Activated naive CD4-positive, alpha-beta T cell treated with anti-CD3 and anti-CD28 coated beads, Interleukin-2, amount 10 ng/mL, durations not matched to agents 7 days and 5 days (primary cell): ENCODE measurements at regions not wholly inside any gene's neighbourhood (a gene's known extent, or its start where the extent isn't known, plus 50 kb on each side); places are given as distances from the start of the nearest gene placed in this dataset.
"Not testable (repeated sequence)": the region's sequence is repeated elsewhere in the genome, so short reads cannot be mapped to it uniquely, and the experiment has no call there.

Experiments used
- CTCF ChIA-PET: fragments of 350-600 bp; sonication (Branson Sonifier 250); formaldehyde crosslinking; loops from one replicate; lab custom pipeline; 2021; ENCODE audit warnings: antibody characterized with exemption; lab: Charles Lee
- DNase-seq: peaks from one replicate; pipeline ENCODE4 v3.0.0-alpha.2; 2020
- H3K27ac Mint-ChIP-seq: one replicate; pipeline ENCODE4 v1.8.0; 2021; ENCODE audit warnings: mild to moderate bottlenecking, moderate library complexity, mixed read lengths
- H3K27me3 Mint-ChIP-seq: one replicate; pipeline ENCODE4 v1.8.0; 2021; ENCODE audit warnings: mild to moderate bottlenecking, mixed read lengths
- H3K36me3 Mint-ChIP-seq: one replicate; pipeline ENCODE4 v1.8.0; 2021; ENCODE audit warnings: mixed read lengths
- H3K4me1 Mint-ChIP-seq: one replicate; pipeline ENCODE4 v1.8.0; 2021; ENCODE audit warnings: mixed read lengths
- H3K4me3 Mint-ChIP-seq: one replicate; pipeline ENCODE4 v1.8.0; 2021; ENCODE audit warnings: mild to moderate bottlenecking, moderate library complexity, mixed read lengths
- H3K9me3 Mint-ChIP-seq: one replicate; pipeline ENCODE4 v1.8.0; 2021; ENCODE audit warnings: mixed read lengths

DNA sequence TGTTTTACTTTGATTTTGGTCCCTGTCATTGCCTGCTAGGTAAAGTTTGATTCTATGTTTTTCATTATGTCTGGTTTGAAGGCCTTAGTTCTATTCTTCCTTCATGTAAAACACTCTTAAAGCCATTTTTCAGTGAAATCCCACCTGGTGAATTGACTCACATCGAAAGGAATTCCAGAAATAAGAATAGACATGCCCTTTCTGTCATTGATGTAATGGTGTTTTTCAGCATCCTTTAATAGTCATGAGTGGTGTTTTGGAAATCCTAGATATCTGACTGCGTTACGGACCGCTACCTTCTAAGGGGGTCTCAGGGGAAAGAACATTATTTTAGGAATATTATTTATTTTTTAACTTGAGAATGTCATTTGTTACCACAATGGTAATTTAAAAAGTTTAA lies 104.5 kb upstream of the ZEB2 start:
- H3K9me3 Mint-ChIP-seq: peaks cover 3% of the 10 kb centered on the region
- CTCF ChIA-PET: no interaction called here
- no peaks in the 10 kb centered on the region for H3K4me1 Mint-ChIP-seq
- H3K27ac Mint-ChIP-seq: no peak overlapping the region
- H3K36me3 Mint-ChIP-seq: no peaks in the 10 kb centered on the region
- no peak overlapping the region for H3K4me3 Mint-ChIP-seq
- no peak for DNase-seq
- H3K27me3 Mint-ChIP-seq: peaks cover 3% of the 10 kb centered on the region

DNA sequence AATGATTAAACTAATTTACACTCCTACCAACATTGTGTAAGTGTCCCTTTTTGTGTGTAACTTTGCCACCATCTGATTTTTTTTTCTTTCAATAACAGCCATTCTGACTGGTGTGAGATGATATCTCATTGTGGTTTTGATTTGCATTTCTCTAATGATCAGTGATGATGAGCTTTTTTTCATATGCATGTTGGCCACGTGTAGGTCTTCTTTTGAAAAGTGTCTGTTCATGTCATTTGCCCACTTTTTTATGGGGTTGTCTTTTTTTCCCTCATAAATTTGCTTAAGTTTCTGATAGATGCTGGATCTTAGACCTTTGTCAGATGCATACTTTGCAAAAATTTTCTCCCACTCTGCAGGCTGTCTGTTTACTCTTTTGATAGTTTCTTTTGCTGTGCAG lies 102.5 kb upstream of the ZEB2 start:
- H3K9me3 Mint-ChIP-seq, H3K27ac Mint-ChIP-seq, H3K4me3 Mint-ChIP-seq, H3K4me1 Mint-ChIP-seq, H3K36me3 Mint-ChIP-seq, CTCF ChIA-PET, DNase-seq, H3K27me3 Mint-ChIP-seq: not testable (repeated sequence)

DNA sequence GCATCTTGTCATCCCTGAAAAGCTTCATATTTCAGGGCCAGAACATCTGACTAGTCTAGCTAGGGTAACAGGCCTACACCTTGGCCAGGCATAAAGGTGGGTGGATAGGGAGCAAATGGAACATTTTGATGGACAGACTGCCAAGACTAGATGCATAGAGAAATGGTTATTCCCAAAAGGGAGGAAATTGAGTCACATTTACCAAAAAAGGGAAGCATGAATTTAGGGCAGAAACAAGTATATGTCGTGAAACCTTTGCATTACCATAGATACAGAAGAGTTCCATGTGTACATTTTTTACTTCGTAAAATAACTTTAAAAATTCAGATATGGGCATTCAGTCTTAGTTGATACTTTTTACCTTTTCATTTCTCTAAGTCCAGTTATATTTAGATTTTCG lies 101.3 kb upstream of the ZEB2 start:
- Mint-ChIP-seq H3K9me3 (peaks cover 3% of the 10 kb centered on the region), H3K27me3 (no peaks in the 10 kb centered on the region), H3K4me1 (no peaks in the 10 kb centered on the region), H3K4me3 (no peak overlapping the region), H3K36me3 (no peaks in the 10 kb centered on the region), H3K27ac (no peak overlapping the region)
- CTCF ChIA-PET: no interaction called here
- no peak for DNase-seq

DNA sequence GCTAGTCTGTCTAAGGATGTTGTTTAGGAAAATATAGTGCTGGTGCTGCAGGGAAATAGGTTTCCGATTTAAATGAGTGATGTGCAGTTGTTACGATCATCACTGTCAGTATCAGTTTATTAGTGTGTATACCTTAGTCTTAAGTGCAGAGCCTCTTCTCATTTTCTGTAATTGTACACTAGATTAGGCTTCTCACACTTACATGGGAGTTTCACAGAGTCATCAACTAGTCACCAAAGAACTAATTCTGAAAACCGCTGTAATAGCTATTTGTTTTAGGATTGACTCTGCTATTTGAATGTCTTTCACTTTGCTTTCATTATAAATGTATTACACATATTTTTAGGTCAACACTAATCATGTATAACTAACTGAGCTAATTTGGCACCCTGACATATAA lies 99.8 kb upstream of the ZEB2 start:
- CTCF ChIA-PET: no interaction called here
- no peak overlapping the region for H3K27ac Mint-ChIP-seq
- H3K27me3 Mint-ChIP-seq: no peaks in the 10 kb centered on the region
- H3K4me3 Mint-ChIP-seq: no peak overlapping the region
- no peaks in the 10 kb centered on the region for H3K36me3 Mint-ChIP-seq
- H3K4me1 Mint-ChIP-seq: no peaks in the 10 kb centered on the region
- peaks cover 8% of the 10 kb centered on the region for H3K9me3 Mint-ChIP-seq
- DNase-seq: no peak

DNA sequence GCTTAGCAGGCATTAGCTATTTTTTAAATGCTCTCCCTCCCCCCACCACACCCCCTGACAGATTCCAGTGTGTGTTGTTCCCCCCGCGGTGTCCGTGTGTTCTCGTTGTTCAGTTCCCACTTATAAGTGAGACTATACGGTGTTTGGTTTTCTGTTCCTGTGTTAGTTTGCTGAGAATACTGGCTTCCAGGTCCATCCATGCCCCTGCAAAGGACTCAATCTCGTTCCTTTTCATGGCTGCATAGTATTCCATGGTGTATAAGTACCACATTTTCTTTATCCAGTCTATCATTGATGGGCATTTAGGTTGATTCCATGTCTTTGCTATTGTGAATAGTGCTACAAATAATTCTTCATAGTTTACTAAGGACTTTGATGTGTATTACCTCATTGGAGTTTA lies 97.3 kb upstream of the ZEB2 start:
- H3K36me3 Mint-ChIP-seq, DNase-seq, CTCF ChIA-PET, H3K27ac Mint-ChIP-seq, H3K27me3 Mint-ChIP-seq, H3K4me1 Mint-ChIP-seq, H3K9me3 Mint-ChIP-seq, H3K4me3 Mint-ChIP-seq: not testable (repeated sequence)

DNA sequence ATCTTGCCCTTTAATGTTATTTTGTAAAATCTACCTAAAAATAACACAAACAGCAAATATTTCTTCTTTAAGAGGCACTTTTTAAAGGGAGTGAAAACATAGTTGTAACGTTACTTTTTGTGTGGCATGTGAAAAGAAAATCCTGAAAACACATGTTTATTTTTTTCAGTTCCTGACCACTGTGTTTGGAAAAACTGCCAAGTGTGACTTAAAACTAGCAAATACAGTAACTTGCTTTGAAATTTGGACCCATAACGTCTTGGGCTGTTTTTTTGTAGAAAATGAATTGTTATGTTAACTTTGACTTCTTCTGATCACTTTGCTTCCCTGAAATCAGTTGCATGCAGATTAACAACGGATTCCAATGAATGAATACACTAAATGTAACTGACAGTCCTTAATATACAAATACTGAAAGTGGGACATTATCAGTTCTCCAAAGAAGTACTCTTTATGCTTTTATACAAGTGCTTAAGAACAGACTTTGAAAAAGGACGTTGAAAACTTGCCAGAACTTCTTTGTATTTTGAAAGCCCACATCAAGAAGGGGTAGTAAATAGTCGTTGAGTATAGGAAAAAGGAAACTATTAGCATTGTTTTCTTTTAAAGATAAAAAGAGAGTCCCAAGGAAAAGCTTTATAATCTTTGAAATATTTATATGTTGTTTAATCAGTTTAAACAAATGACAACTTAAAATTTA lies 96.1 kb upstream of the ZEB2 start:
- CTCF ChIA-PET: no interaction called here
- no peak overlapping the region for H3K4me3 Mint-ChIP-seq
- no peaks in the 10 kb centered on the region for H3K27me3 Mint-ChIP-seq

DNA sequence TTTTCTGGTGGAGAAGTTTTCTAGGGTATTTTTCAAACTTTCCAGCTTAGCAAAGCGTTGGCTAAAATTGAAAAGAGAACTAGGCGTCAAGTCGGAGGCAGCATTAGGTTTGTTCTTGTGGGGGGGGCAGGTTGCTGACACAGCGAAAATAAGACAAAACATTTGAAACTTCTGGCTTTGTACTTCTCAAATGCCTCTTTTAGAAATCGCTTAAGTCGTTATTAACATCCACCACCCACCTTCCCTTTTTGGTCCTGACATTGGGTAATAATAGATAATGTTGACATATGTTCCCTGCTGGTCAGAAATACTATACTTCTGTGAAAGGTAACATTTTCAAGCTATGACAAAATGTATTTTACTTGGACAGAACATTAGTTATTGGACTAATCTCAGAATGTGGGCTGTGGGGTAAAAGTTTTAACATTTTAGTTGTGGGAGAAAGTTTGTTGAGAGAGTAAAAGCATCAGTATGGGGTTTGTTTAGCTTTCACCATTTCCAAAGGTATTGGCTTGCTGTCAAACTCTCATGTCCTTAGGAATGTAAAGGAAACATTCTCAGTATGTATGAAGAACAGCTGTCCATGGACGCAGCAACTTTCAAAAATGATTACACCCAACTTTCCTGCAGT lies 88.1 kb upstream of the ZEB2 start:
- Mint-ChIP-seq H3K9me3 (no peaks in the 10 kb centered on the region), H3K4me1 (no peaks in the 10 kb centered on the region), H3K27me3 (no peaks in the 10 kb centered on the region), H3K36me3 (no peaks in the 10 kb centered on the region), H3K27ac (no peak overlapping the region), H3K4me3 (no peak overlapping the region)
- DNase-seq: no peak
- CTCF ChIA-PET: no interaction called here

More for the DNA sequence above, 96.1 kb upstream of the ZEB2 start:
- no peak for DNase-seq
- Mint-ChIP-seq H3K27ac (no peak overlapping the region), H3K4me1 (no peaks in the 10 kb centered on the region), H3K36me3 (no peaks in the 10 kb centered on the region), H3K9me3 (peaks cover 4% of the 10 kb centered on the region)

DNA sequence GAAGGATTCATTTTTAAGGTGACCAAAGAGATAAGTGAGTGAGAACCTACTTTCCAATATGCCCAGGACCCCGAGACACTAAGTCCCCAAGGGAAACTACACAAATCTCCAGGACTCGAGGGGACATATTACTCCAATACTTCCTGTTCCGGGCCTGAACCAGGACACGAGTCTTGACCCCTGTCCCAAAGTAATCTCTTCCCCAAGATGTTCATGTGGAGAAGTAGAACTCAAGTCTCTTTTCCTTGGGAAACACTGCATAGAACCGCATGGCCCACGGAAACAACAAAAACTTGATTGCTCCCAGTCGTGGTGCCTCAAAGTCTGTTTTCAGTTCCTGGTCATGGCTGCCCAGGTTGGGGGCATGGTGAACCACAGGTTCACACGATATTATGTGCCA lies 87.2 kb upstream of the ZEB2 start:
- Mint-ChIP-seq H3K36me3 (no peaks in the 10 kb centered on the region), H3K4me3 (no peak overlapping the region), H3K27ac (no peak overlapping the region), H3K4me1 (no peaks in the 10 kb centered on the region), H3K27me3 (no peaks in the 10 kb centered on the region), H3K9me3 (no peaks in the 10 kb centered on the region)
- DNase-seq: no peak
- CTCF ChIA-PET: no interaction called here

DNA sequence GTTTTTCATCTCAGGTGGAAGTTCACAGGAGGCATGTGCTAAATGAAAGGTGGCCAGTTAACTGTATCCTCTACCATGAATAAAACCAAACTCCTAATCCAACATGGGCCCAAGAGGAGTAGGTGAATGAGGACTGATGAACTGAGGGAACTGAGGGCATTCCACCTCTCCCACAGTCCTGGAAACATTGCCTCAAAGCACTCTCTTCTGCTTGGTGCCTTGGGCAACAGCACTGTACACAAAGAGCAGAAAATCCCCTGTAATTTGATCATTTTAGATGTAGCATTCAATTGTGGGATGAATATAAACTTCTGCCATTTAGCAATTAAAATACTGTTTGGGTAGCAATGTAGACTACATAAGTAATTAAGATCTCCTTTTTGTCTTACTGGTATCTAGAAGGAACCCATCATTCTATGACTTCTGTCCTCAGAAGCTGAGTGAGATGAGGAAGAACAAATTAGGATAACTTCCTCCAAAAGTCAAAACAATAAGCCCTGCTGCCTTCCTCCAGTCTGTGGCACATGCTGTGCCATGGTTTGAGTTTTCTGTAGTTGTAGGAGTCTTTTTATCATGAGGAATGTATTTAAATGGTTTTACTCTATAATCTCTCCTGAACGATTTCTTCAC lies 86.7 kb upstream of the ZEB2 start:
- CTCF ChIA-PET: no interaction called here
- no peaks in the 10 kb centered on the region for H3K4me1 Mint-ChIP-seq
- no peak overlapping the region for H3K4me3 Mint-ChIP-seq
- no peaks in the 10 kb centered on the region for H3K36me3 Mint-ChIP-seq
- H3K27me3 Mint-ChIP-seq: no peaks in the 10 kb centered on the region
- no peak overlapping the region for H3K27ac Mint-ChIP-seq
- no peaks in the 10 kb centered on the region for H3K9me3 Mint-ChIP-seq
- DNase-seq: no peak

DNA sequence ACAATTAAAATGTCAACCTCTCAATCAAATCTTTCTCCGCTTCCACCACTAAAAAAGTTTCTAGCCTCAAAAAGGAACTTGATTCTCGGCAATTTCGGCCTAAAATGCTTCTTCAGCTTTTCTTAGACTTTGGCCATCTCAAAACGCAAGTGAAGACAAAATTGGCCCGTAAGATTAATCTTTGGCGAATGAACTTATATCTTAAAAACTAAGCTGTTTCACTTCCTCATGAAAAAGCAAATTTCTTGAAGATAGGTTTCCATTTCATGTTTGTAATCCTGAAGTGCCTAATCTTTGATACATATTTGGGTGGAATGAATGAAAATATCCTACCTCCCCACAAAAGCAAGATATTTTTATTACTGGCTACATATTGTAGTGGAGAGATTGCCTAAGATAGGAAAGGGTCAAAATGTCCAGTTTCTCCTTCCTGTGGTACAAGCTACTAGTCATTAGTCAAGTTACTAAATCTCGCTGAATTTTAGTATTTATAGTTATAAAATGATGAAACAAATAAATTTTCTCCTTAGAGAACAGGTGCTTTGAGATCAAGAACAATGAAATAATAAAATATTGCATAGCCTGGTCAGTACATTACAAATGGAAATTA lies 85.4 kb upstream of the ZEB2 start:
- no peak for DNase-seq
- Mint-ChIP-seq H3K4me3 (no peak overlapping the region), H3K27me3 (no peaks in the 10 kb centered on the region), H3K4me1 (no peaks in the 10 kb centered on the region), H3K27ac (no peak overlapping the region), H3K36me3 (no peaks in the 10 kb centered on the region), H3K9me3 (no peaks in the 10 kb centered on the region)
- CTCF ChIA-PET: no interaction called here

DNA sequence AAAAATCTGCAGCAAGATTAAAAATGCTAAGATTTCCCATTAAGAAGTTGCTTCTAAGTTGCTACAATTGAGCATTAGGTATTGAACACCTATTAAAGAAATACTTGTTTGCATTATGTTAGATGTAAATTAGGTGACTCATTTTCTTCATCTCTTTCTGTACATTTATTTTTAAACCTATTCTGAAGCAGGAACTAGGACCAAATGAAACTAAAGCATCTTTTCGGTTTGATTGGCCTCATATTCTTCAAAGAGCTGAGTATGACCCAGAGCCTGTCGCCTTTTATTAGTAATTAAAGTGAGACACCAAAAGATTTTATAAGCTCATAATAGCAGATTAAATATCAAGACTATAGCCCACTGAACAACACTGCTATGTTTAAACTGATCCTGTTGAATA lies 83.4 kb upstream of the ZEB2 start:
- H3K9me3 Mint-ChIP-seq: no peaks in the 10 kb centered on the region
- DNase-seq: no peak
- no peaks in the 10 kb centered on the region for H3K4me1 Mint-ChIP-seq
- H3K27ac Mint-ChIP-seq: no peak overlapping the region
- CTCF ChIA-PET: no interaction called here
- no peaks in the 10 kb centered on the region for H3K36me3 Mint-ChIP-seq
- no peaks in the 10 kb centered on the region for H3K27me3 Mint-ChIP-seq
- no peak overlapping the region for H3K4me3 Mint-ChIP-seq

DNA sequence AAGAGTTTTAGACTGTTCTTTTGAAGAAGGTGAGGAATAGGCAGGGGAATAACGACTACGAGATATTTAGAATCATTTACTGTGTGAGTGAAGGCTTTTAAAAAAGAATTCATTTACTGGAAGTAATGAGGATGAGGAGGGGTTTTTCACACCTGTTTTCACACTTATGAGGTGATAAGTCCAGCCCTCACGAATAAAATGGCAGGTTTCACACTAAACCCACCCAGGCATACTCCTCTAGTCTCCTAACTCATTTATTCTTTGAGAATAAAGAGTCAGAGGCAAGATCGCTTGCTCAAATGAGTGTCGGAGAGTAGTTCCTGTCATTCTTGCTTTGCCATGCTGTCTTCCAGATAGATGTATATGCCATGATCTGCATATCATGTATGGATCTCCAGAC lies 79.0 kb upstream of the ZEB2 start:
- CTCF ChIA-PET: no interaction called here
- H3K4me1 Mint-ChIP-seq: peaks cover 2% of the 10 kb centered on the region
- no peaks in the 10 kb centered on the region for H3K36me3 Mint-ChIP-seq
- peaks cover 6% of the 10 kb centered on the region for H3K27me3 Mint-ChIP-seq
- H3K27ac Mint-ChIP-seq: no peak overlapping the region
- no peaks in the 10 kb centered on the region for H3K9me3 Mint-ChIP-seq
- no peak for DNase-seq
- no peak overlapping the region for H3K4me3 Mint-ChIP-seq

DNA sequence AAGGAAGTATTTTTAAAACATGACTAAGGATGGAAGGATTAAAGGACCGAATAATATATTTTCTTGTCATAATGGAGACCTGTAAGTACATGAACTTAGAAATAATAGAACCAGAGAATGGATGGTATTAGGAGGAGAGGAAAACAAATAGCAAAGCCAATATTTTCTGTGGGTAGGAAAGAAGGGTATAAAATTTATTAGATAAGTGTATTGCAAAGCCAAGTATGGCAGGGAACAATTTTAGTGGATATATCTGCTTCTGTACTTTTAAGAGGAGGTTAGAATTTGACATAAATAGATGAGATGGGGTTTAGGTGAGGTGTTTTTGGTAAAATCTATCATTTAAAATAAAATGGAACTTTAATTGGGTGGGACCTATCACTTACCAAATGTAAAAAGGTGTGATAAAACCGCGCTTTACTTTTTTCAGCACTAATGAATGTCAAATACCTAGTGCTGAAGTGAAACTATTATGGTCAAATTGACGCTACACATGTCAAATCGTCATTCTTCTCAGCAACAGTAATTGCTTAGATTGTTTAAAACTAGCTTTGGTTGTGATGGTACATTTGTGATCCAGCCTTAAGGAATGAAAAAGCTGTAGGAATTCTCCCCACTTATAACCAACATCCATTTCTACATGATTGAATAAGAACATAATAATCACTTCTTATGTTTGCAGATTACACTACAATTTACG lies 78.1 kb upstream of the ZEB2 start:
- H3K27ac Mint-ChIP-seq: no peak overlapping the region
- H3K4me1 Mint-ChIP-seq: peaks cover 2% of the 10 kb centered on the region
- DNase-seq: no peak
- H3K4me3 Mint-ChIP-seq: no peak overlapping the region
- peaks cover 6% of the 10 kb centered on the region for H3K27me3 Mint-ChIP-seq
- no peaks in the 10 kb centered on the region for H3K9me3 Mint-ChIP-seq
- CTCF ChIA-PET: no interaction called here
- H3K36me3 Mint-ChIP-seq: no peaks in the 10 kb centered on the region

DNA sequence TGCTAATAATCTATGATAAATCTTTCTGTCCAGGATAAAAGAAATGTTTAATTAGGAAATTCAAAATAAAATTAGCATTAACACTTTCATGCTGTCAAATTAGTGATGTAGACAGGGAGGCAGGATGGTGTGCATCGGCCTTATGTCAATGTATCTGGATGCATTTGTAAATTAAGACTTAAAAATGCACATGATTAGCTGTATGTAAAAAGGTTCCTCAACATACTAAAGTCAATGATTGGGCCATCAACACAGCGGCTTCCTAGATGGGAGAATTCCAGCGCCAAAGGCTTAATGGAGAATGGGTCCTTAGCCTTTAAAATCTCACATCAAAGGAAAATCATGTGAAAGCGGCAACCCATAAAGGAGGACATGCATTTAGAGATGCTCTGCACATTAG lies 77.5 kb upstream of the ZEB2 start:
- Mint-ChIP-seq H3K27ac (no peak overlapping the region), H3K4me1 (peaks cover 2% of the 10 kb centered on the region), H3K9me3 (no peaks in the 10 kb centered on the region), H3K36me3 (no peaks in the 10 kb centered on the region), H3K4me3 (no peak overlapping the region), H3K27me3 (peaks cover 6% of the 10 kb centered on the region)
- no peak for DNase-seq
- CTCF ChIA-PET: no interaction called here
